Keratinocyte (primary cell): ENCODE measurements at regions not wholly inside any gene's neighbourhood (a gene's known extent, or its start where the extent isn't known, plus 50 kb on each side); places are given as distances from the start of the nearest gene placed in this dataset.

Experiments used
- CTCF ChIP-seq, 3 experiments: IDR thresholded peaks in 1 of 3; conservative IDR thresholded peaks in 1 of 3; optimal IDR thresholded peaks in 1 of 3; 2 replicates in 2 of 3; 3 replicates in 1 of 3; pipeline versions ENCODE3 to v1.5.1; 2011; ENCODE audit warnings: low read length in 3 of 3, mild to moderate bottlenecking in 3 of 3, moderate library complexity in 2 of 3, control low read depth in 1 of 3, inconsistent platforms in 1 of 3; ENCODE audit not compliant: insufficient read depth in 2 of 3; ENCODE audit errors: extremely low read depth in 1 of 3
- EZH2 ChIP-seq: IDR thresholded peaks from one replicate; pipeline ENCODE4 v1.6.1; 2012; ENCODE audit warnings: inconsistent platforms, mild to moderate bottlenecking, low read length, moderate library complexity

GRCh38 chr2:177064422-177064821 is 148.2 kb upstream of the HNRNPA3 start:
- TF ChIP-seq CTCF (optimal IDR thresholded peaks at IDR 0.05 in 1 of 3, IDR thresholded peaks at IDR 0.05 in 1 of 3, conservative IDR thresholded peaks at IDR 0.05 in 1 of 3; ENCODE audit: extremely low read depth in 1 of 3, insufficient read depth in 2 of 3, low read length in 3 of 3) (no peak), EZH2 (no peak)
